GM19324 (cell line): ENCODE measurements at regions not wholly inside any gene's neighbourhood (a gene's known extent, or its start where the extent isn't known, plus 50 kb on each side); places are given as distances from the start of the nearest gene placed in this dataset.

Source experiments
- ATAC-seq: cut with Tn5 transposase; IDR thresholded peaks from one replicate; pipeline ENCODE4 v1.9.1; 2021; ENCODE audit warnings: mild to moderate bottlenecking, moderate library complexity; ENCODE audit not compliant: unreplicated experiment, low FRiP score

GRCh38 chr2:83595121-83595690 is 863.9 kb downstream of the SUCLG1 start:
- no peak for ATAC-seq

DNA sequence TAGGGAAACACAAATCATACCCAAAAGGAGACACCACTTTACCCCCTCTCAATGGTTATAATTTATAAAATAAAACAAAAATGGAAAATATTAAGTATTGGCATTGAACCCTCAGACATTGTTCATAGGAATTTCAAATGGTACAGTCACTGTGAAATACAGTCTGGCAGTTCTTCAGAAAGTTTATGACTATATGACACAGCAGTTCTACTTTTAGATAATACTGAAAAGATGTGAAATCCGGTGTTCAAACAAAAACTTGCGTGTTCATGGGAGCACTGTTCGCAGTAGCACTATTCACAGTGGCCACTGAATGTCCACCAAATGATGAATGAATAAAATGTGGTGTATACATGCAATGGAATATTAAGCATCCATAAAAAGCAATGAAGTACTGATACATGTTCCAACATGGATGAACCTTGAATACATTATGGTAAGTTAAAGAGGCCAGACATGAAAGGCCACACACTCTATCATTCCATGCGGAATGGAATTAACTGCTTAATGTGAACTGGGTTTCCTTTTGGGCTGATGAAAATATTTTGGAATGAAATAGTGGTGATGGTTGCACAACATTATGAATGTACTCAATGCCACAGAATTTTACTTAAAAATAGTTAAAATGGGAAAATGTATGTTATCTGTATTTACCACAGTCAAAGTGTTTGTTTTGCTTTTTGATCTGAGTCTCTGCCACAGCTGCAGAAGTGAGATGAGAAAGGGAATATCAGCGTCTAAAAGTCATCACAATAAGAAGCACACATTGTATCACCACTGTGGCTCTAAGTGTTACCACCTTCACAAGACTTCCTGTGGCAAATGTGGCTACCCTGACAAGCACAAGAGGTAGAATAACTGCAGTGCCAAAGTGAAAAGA is 864.6 kb downstream of the SUCLG1 start:
- ATAC-seq, result no peak

- no peak for ATAC-seq
Measured at GRCh38 chr2:83587309-83587708, 871.8 kb downstream of the SUCLG1 start.

- no peak for ATAC-seq
Measured at GRCh38 chr2:83585250-83585649, 873.8 kb downstream of the SUCLG1 start.

GRCh38 chr2:83584672-83585071 is 874.4 kb downstream of the SUCLG1 start:
- ATAC-seq, result no peak

- no peak for ATAC-seq
Measured at GRCh38 chr2:83582589-83582988, 876.5 kb downstream of the SUCLG1 start.

DNA sequence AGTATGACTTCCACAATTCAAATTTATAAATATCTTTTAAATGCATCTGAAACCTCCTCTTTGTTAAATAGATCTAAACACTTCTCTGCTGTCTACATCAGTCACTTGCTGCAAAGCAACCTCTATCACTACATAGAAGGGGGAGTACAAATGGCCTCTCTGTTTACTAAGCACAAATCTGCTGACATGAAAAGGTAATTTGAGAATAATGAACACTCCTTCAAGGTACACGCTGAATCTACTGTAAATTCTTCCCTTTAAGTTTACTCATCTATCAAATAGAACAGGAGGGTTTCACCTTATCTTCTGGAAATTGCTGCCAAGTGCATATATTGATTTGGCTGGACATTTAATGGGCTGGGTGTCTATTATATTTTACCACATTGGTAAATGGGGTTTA is 879.6 kb downstream of the SUCLG1 start:
- ATAC-seq, result no peak

DNA sequence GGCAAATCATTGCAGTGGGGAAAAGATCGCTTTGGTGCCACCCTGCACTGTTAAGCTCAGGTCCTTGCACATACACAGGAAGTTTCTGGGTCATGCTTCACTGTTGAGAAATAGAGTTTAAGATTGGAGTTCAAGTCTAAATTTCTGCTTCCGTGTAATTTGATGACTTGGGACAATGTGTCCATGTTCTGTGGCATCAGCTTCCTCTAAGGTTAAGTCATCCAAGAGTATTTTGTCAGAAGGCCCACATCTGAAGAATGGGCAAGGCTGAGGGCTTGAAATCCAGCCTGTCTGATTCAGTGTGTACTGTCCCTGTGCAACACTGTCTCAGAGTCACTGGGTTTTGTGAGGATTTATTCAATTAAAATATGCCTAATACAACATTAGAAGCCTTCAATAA is 880.7 kb downstream of the SUCLG1 start:
- no peak for ATAC-seq

- no peak for ATAC-seq
Measured at GRCh38 chr2:83574614-83575013, 884.5 kb downstream of the SUCLG1 start.

DNA sequence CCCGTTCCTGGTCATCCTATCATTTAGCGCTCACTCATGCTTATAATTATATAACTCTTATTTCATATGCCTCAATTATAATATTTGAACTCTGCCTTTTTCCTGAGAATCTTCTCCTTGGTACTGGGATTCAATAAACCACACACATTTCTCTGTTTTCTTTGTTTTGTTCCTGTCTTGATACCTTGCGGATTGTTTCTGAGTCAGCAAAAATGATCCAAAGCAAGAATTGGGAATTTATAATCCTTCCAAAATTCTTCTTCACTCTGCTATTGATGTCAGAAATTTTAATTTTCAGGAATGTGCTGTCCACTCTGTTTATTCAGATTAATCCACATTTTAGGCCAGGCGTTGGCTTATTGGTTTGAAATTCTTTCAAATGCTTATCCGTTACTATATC is 886.0 kb downstream of the SUCLG1 start:
- ATAC-seq, result no peak

- ATAC-seq, result no peak
Measured at GRCh38 chr2:83572400-83572799, 886.7 kb downstream of the SUCLG1 start.

GRCh38 chr2:83567551-83567950 is 891.5 kb downstream of the SUCLG1 start:
- no peak for ATAC-seq

- ATAC-seq, result no peak
Measured at GRCh38 chr2:83565626-83566025, 893.5 kb downstream of the SUCLG1 start.

GRCh38 chr2:83565181-83565580 is 893.9 kb downstream of the SUCLG1 start:
- ATAC-seq, result no peak

DNA sequence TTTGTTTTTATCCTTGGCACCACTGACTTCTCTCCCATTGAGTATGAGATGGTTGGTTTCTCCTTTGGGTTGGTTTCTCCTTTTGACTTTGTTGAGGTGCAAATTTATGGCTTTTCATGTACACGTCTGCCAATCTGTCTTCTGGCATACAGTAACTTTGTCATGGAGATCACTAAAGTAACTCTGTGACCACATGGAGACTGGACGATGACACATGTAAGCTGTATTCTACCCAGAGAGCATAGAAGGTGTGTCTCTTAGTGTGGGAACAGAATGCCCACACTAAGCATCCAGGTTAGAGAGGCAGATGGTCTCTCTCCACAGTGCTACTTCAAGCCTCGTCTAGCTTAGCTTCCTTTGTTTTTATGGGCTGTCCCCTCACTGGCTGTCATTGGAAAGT is 897.5 kb downstream of the SUCLG1 start:
- ATAC-seq, result no peak

DNA sequence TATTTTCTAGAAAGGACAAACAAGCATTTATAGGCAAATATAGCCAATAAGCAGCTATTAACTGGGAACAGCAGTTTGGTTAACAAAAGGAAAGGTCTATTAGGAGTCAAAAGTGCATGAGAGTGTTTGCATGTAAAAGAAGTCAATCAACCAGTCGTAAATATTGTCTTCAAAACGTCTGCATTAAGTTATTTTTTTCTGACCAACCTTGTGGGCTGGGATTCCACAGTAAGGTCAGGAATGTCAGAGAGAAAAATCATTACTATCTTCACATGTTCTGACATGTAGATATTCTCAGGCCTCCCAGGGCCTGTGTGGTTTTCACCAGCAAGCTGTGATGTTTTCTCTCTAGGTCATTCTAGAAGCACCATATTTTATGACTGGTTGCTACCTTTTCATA is 922.5 kb downstream of the SUCLG1 start:
- ATAC-seq, result no peak

DNA sequence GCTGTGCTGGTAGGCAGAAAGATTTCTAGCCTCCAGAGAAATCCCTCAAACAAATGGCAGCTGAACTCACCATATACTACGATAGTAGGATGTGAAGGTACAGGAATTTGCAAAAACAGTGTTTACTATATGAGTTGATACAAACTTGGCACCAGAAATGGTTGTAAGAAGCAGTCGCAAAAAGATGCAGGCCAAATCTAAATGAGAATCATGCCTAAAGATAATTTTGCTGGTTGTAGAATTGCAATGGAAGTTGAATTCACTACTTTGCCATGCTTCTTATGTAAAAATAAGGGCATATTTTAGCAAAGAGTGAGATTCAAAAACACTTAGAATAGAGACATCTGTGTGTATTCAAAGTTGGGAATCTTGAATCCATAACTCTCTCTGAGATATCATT is 924.7 kb downstream of the SUCLG1 start:
- no peak for ATAC-seq

DNA sequence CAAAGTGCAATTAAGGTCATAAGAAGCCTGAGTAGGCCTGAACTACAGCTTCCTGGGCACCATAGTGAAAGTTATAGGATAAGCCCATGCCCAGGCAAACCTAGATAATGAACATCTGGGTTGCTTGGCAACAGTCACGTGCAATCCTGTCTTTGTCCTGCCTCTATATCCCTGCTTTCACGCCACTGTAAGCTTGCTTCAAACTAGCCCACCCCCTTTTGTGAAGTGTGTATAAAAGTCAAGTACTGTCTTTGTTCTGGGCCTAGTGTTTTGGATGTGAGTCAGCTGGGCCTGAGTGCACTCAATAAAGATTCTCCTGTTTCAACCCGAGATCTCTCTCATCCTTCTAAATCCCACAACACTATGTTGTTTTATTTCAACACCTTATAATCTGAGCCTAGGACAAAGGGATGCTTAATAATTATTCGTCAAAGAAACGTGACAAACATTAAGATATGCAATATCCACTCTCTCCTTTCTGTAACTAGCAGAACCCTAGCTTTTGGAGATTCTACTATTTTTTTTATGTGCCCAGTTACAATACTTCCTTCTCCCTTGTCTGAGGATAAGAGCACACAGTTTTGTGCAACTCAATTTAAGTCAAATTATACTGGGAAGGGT is 927.8 kb downstream of the SUCLG1 start:
- no peak for ATAC-seq

DNA sequence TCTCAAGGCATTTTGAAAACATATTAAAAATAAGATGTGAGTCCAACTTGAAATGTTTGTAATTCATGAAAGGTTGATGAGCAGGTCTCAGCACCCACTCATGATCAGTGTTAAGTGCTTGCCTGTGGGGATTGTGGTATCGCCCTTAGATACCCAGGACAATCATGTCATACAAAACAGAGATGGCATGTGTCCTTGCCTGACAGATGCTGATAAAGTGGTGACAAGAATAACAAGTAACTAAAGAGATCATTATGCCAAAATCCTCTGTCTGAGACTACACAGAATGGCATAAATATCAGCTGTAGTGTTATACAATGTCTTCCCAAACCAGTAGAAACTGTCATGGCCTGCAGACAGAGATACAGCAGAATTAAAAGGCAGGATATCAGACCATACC is 930.3 kb downstream of the SUCLG1 start:
- ATAC-seq, result no peak

- ATAC-seq, result no peak
Measured at GRCh38 chr2:83522891-83523493, 936.1 kb downstream of the SUCLG1 start.

DNA sequence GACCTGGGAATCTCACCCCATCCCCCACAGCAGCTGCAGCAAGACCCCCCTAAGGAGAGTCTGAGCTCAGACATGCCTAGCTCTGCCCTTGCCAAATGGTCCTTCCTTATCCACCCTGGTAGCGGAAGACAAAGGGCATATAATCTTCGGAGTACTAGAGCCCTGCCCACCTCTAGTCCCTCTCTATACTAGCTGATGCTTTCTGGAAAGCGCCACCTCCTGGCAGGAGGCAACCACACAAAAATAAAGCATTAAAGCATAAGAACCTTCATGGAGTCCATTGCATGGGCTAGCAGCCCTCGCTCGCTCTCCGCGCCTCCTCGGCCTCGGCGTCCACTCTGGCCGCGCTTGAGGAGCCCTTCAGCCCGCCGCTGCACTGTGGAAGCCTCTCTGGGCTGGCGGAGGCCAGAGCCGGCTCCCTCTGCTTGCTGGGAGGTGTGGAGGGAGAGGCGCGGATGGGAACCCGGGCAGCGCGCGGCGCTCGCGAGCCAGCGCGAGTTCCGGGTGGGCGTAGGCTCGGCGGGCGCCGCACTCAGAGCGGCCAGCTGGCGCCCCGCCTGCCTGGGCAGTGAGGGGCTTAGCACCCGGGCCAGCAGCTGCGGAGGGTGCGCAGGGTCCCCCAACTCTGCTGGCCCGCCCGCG is 941.2 kb downstream of the SUCLG1 start:
- ATAC-seq, result no peak
